ENCODE measurements at regions not wholly inside any gene's neighbourhood (a gene's known extent, or its start where the extent isn't known, plus 50 kb on each side); places are given as distances from the start of the nearest gene placed in this dataset.

GRCh38 chr9:89720696-89721175 is 115.9 kb downstream of the GADD45G start:
- no peaks in the 10 kb centered on the region for H3K36me3 ChIP-seq (ENCODE audit: insufficient read depth)
- no peaks in the 10 kb centered on the region for H3K9me3 Mint-ChIP-seq
- no peak overlapping the region for H3K27ac ChIP-seq (ENCODE audit: low read depth)
- no peak overlapping the region for H3K4me3 ChIP-seq
- no peaks in the 10 kb centered on the region for H3F3A ChIP-seq (replicated peaks; ENCODE audit: low read depth)
- H3K36me3 Mint-ChIP-seq (ENCODE audit: low read depth) = no peaks in the 10 kb centered on the region
- no peaks in the 10 kb centered on the region for H3K4me1 Mint-ChIP-seq
- peaks cover 10% of the 10 kb centered on the region for H3K27me3 Mint-ChIP-seq (ENCODE audit: insufficient read depth, low read depth, poor library complexity)
- DNase-seq (ENCODE audit: low spot score) (no peak), ATAC-seq (no peak)
- H3K27me3 ChIP-seq (ENCODE audit: insufficient read depth) = no peaks in the 10 kb centered on the region
- H3K4me3 Mint-ChIP-seq = no peak overlapping the region
- H3K4me1 ChIP-seq (ENCODE audit: insufficient read depth) = no peaks in the 10 kb centered on the region
- H3K79me2 ChIP-seq (replicated peaks; ENCODE audit: insufficient read depth) = no peaks in the 10 kb centered on the region
- TF ChIP-seq STAT1 (IDR thresholded peaks at IDR 0.05; ENCODE audit: unreplicated experiment) (no peak), NANOG (IDR thresholded peaks at IDR 0.05; ENCODE audit: borderline replicate concordance) (no peak), ZNF331 (CRISPR knock-in tag; IDR thresholded peaks at IDR 0.05; ENCODE audit: low read depth) (no peak), CTCF (conservative IDR thresholded peaks at IDR 0.05; ENCODE audit: low read depth in 2 of 2) (no peak)
- H4K20me1 ChIP-seq (replicated peaks; ENCODE audit: insufficient read depth) = no peaks in the 10 kb centered on the region
- no peak overlapping the region for H2AFZ ChIP-seq
- no peaks in the 10 kb centered on the region; the same call in 1 of the 2 replicates for H3K9me2 ChIP-seq (ENCODE audit: insufficient read depth)
- H3K27ac Mint-ChIP-seq = no peak overlapping the region
- H3K4me2 ChIP-seq = no peak overlapping the region

- H3K4me3 Mint-ChIP-seq = no peak overlapping the region
- no peaks in the 10 kb centered on the region; the same call in 1 of the 2 replicates for H3K9me2 ChIP-seq (ENCODE audit: insufficient read depth)
These were observed 116.4 kb downstream of the GADD45G start for GRCh38 chr9:89721176-89721700.

GRCh38 chr9:89721971-89722530 is 117.2 kb downstream of the GADD45G start:
- Histone ChIP-seq H3K79me2 (replicated peaks; ENCODE audit: insufficient read depth) (no peaks in the 10 kb centered on the region), H3F3A (replicated peaks; ENCODE audit: low read depth) (no peaks in the 10 kb centered on the region), H3K27ac (ENCODE audit: low read depth) (no peak overlapping the region), H3K4me3 (no peak overlapping the region), H3K4me1 (ENCODE audit: insufficient read depth) (no peaks in the 10 kb centered on the region), H3K36me3 (ENCODE audit: insufficient read depth) (no peaks in the 10 kb centered on the region), H4K20me1 (replicated peaks; ENCODE audit: insufficient read depth) (no peaks in the 10 kb centered on the region), H3K9me2 (ENCODE audit: insufficient read depth) (no peaks in the 10 kb centered on the region; the same call in 1 of the 2 replicates), H2AFZ (no peak overlapping the region; the same call in 1 of the 2 replicates), H3K27me3 (ENCODE audit: insufficient read depth) (no peaks in the 10 kb centered on the region), H3K4me2 (no peak overlapping the region)
- Mint-ChIP-seq H3K27me3 (ENCODE audit: insufficient read depth, low read depth, poor library complexity) (peaks cover 7% of the 10 kb centered on the region), H3K9me3 (no peaks in the 10 kb centered on the region), H3K36me3 (ENCODE audit: low read depth) (no peaks in the 10 kb centered on the region), H3K4me1 (no peaks in the 10 kb centered on the region), H3K4me3 (no peak overlapping the region), H3K27ac (no peak overlapping the region)
- ATAC-seq (peak; percentile 61), DNase-seq (ENCODE audit: low spot score) (no peak)
- TF ChIP-seq REST (IDR thresholded peaks at IDR 0.05; ENCODE audit: unreplicated experiment) (no peak), EZH2phosphoT487 (IDR thresholded peaks at IDR 0.05; ENCODE audit: unreplicated experiment) (no peak), EZH2 (IDR thresholded peaks at IDR 0.05; ENCODE audit: low read depth, unreplicated experiment) (no peak), POLR2AphosphoS5 (IDR thresholded peaks at IDR 0.05; ENCODE audit: low read depth) (no peak), NANOG (IDR thresholded peaks at IDR 0.05; ENCODE audit: borderline replicate concordance) (no peak), ZNF331 (CRISPR knock-in tag; IDR thresholded peaks at IDR 0.05; ENCODE audit: low read depth) (no peak), STAT1 (IDR thresholded peaks at IDR 0.05; ENCODE audit: unreplicated experiment) (no peak)

More at GRCh38 chr9:89721176-89721700, 116.4 kb downstream of the GADD45G start:
- no peak for TF ChIP-seq ZNF331 (CRISPR knock-in tag; IDR thresholded peaks at IDR 0.05; ENCODE audit: low read depth)
- no peak for TF ChIP-seq STAT1 (IDR thresholded peaks at IDR 0.05; ENCODE audit: unreplicated experiment)
- no peaks in the 10 kb centered on the region for H3K27me3 ChIP-seq (ENCODE audit: insufficient read depth)
- H3K4me1 Mint-ChIP-seq = no peaks in the 10 kb centered on the region
- H3K4me3 ChIP-seq = no peak overlapping the region
- peaks cover 10% of the 10 kb centered on the region for H3K27me3 Mint-ChIP-seq (ENCODE audit: insufficient read depth, low read depth, poor library complexity)
- no peaks in the 10 kb centered on the region for H3K4me1 ChIP-seq (ENCODE audit: insufficient read depth)
- H3K27ac ChIP-seq (ENCODE audit: low read depth) = no peak overlapping the region
- no peak overlapping the region for H3K4me2 ChIP-seq
- H3K36me3 Mint-ChIP-seq (ENCODE audit: low read depth) = no peaks in the 10 kb centered on the region
- ATAC-seq = no peak
- no peaks in the 10 kb centered on the region for H3K79me2 ChIP-seq (replicated peaks; ENCODE audit: insufficient read depth)
- no peak for DNase-seq (ENCODE audit: low spot score)
- H3F3A ChIP-seq (replicated peaks; ENCODE audit: low read depth) = no peaks in the 10 kb centered on the region
- H2AFZ ChIP-seq = no peak overlapping the region
- no peaks in the 10 kb centered on the region for H3K36me3 ChIP-seq (ENCODE audit: insufficient read depth)
- H3K9me3 Mint-ChIP-seq = no peaks in the 10 kb centered on the region
- no peak overlapping the region for H3K27ac Mint-ChIP-seq
- H4K20me1 ChIP-seq (replicated peaks; ENCODE audit: insufficient read depth) = no peaks in the 10 kb centered on the region

All from GM23338 (cell line).